ENCODE measurements at regions not wholly inside any gene's neighbourhood (a gene's known extent, or its start where the extent isn't known, plus 50 kb on each side); places are given as distances from the start of the nearest gene placed in this dataset.

DNA sequence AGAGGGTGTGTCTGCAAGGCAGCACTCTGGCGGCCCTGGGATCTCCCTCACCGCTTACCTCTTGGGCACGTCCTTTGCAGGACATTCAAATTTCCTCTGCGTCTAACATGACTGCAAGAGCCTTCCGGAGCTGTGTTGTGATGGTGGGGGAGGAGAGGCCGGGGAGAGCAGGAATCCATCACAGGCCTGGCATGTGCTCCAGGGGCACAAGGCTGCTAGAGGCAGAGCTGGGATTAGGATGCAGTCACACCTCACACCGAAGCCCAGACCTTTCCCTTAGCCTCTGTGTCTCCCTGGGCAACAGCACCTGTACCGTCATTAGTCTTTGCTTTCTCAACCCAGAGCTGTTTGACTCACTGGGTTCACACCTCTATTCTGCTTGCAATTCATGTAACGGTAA, 111.3 kb downstream of the CMPK2 start:
- TF ChIP-seq, protein P1, sequence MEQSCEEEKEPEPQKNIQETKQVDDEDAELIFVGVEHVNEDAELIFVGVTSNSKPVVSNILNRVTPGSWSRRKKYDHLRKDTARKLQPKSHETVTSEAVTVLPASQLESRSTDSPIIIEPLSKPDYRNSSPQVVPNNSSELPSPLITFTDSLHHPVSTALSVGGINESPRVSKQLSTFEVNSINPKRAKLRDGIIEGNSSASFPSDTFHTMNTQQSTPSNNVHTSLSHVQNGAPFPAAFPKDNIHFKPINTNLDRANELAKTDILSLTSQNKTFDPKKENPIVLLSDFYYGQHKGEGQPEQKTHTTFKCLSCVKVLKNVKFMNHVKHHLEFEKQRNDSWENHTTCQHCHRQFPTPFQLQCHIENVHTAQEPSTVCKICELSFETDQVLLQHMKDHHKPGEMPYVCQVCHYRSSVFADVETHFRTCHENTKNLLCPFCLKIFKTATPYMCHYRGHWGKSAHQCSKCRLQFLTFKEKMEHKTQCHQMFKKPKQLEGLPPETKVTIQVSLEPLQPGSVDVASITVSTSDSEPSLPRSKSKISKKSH (CRISPR knock-in tag; IDR thresholded peaks at IDR 0.05; ENCODE audit: borderline replicate concordance) = no peak
- no peak for TF ChIP-seq EP300 (IDR thresholded peaks at IDR 0.05; ENCODE audit: low read depth in 2 of 2, low read length in 2 of 2)
- TF ChIP-seq EP300 (CRISPR knock-in tag; IDR thresholded peaks at IDR 0.05; ENCODE audit: borderline replicate concordance) = no peak
- no peak for TF ChIP-seq POLR2AphosphoS5 (IDR thresholded peaks at IDR 0.05; ENCODE audit: low read depth, low read length)
- TF ChIP-seq GATAD2A (CRISPR knock-in tag; IDR thresholded peaks at IDR 0.05) = no peak
- no peak for TF ChIP-seq ZNF282 (IDR thresholded peaks at IDR 0.05; ENCODE audit: partially characterized antibody)
- no peak for TF ChIP-seq ZNF160 (CRISPR knock-in tag; IDR thresholded peaks at IDR 0.05)
- TF ChIP-seq, protein P2, sequence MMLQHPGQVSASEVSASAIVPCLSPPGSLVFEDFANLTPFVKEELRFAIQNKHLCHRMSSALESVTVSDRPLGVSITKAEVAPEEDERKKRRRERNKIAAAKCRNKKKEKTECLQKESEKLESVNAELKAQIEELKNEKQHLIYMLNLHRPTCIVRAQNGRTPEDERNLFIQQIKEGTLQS (CRISPR knock-in tag; IDR thresholded peaks at IDR 0.05) = no peak
- TF ChIP-seq, protein P3, sequence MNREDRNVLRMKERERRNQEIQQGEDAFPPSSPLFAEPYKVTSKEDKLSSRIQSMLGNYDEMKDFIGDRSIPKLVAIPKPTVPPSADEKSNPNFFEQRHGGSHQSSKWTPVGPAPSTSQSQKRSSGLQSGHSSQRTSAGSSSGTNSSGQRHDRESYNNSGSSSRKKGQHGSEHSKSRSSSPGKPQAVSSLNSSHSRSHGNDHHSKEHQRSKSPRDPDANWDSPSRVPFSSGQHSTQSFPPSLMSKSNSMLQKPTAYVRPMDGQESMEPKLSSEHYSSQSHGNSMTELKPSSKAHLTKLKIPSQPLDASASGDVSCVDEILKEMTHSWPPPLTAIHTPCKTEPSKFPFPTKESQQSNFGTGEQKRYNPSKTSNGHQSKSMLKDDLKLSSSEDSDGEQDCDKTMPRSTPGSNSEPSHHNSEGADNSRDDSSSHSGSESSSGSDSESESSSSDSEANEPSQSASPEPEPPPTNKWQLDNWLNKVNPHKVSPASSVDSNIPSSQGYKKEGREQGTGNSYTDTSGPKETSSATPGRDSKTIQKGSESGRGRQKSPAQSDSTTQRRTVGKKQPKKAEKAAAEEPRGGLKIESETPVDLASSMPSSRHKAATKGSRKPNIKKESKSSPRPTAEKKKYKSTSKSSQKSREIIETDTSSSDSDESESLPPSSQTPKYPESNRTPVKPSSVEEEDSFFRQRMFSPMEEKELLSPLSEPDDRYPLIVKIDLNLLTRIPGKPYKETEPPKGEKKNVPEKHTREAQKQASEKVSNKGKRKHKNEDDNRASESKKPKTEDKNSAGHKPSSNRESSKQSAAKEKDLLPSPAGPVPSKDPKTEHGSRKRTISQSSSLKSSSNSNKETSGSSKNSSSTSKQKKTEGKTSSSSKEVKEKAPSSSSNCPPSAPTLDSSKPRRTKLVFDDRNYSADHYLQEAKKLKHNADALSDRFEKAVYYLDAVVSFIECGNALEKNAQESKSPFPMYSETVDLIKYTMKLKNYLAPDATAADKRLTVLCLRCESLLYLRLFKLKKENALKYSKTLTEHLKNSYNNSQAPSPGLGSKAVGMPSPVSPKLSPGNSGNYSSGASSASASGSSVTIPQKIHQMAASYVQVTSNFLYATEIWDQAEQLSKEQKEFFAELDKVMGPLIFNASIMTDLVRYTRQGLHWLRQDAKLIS (CRISPR knock-in tag; IDR thresholded peaks at IDR 0.05) = no peak

All from HepG2 (cell line).